ENCODE measurements at regions not wholly inside any gene's neighbourhood (a gene's known extent, or its start where the extent isn't known, plus 50 kb on each side); places are given as distances from the start of the nearest gene placed in this dataset.
"Not testable (repeated sequence)": the region's sequence is repeated elsewhere in the genome, so short reads cannot be mapped to it uniquely, and the experiment has no call there.

GRCh38 chr2:121155502-121156056, 129.4 kb downstream of the TFCP2L1 start:
- Histone ChIP-seq H3K4me3 (no peak overlapping the region), H3K27me3 (ENCODE audit: low read depth) (no peaks in the 10 kb centered on the region), H3K4me1 (no peaks in the 10 kb centered on the region), H3K9me3 (replicated peaks) (peaks cover 21% of the 10 kb centered on the region), H3K36me3 (no peaks in the 10 kb centered on the region), H3K27ac (replicated peaks) (no peak overlapping the region)
- intact Hi-C loops (cut with micrococcal nuclease) = no loop called here
- TF ChIP-seq CTCF (IDR thresholded peaks at IDR 0.05; ENCODE audit: borderline replicate concordance) = no peak
- no peak for DNase-seq

- H3K27me3 ChIP-seq (ENCODE audit: low read depth); intact Hi-C loops (cut with micrococcal nuclease): not testable (repeated sequence)
Observed at GRCh38 chr2:121157481-121157880, 127.5 kb downstream of the TFCP2L1 start.

GRCh38 chr2:121159291-121160071, 125.5 kb downstream of the TFCP2L1 start:
- intact Hi-C loops (cut with micrococcal nuclease) = no loop called here
- no peak for TF ChIP-seq CTCF (IDR thresholded peaks at IDR 0.05; ENCODE audit: borderline replicate concordance)
- Histone ChIP-seq H3K27me3 (ENCODE audit: low read depth) (no peaks in the 10 kb centered on the region), H3K4me1 (no peaks in the 10 kb centered on the region), H3K4me3 (no peak overlapping the region), H3K9me3 (replicated peaks) (peaks cover 34% of the 10 kb centered on the region), H3K27ac (replicated peaks) (no peak overlapping the region), H3K36me3 (no peaks in the 10 kb centered on the region)
- DNase-seq = no peak

More at GRCh38 chr2:121157481-121157880, 127.5 kb downstream of the TFCP2L1 start:
- H3K4me1 ChIP-seq; H3K4me3 ChIP-seq; H3K36me3 ChIP-seq; H3K27ac ChIP-seq (replicated peaks); DNase-seq: not testable (repeated sequence)
- peaks cover 25% of the 10 kb centered on the region for H3K9me3 ChIP-seq (replicated peaks)

- Histone ChIP-seq H3K36me3 (no peaks in the 10 kb centered on the region), H3K4me3 (no peak overlapping the region), H3K27ac (replicated peaks) (no peak overlapping the region), H3K9me3 (replicated peaks) (peaks cover 34% of the 10 kb centered on the region), H3K4me1 (no peaks in the 10 kb centered on the region), H3K27me3 (ENCODE audit: low read depth) (no peaks in the 10 kb centered on the region)
- DNase-seq = no peak
- TF ChIP-seq CTCF (IDR thresholded peaks at IDR 0.05; ENCODE audit: borderline replicate concordance) = no peak
- intact Hi-C loops (cut with micrococcal nuclease) = no loop called here
Observed at GRCh38 chr2:121160366-121160765, 124.6 kb downstream of the TFCP2L1 start.

GRCh38 chr2:121161272-121161671, 123.7 kb downstream of the TFCP2L1 start:
- H3K36me3 ChIP-seq = no peaks in the 10 kb centered on the region

More at GRCh38 chr2:121161272-121161671, 123.7 kb downstream of the TFCP2L1 start:
- no peaks in the 10 kb centered on the region for H3K27me3 ChIP-seq (ENCODE audit: low read depth)
- H3K9me3 ChIP-seq (replicated peaks) = peaks cover 34% of the 10 kb centered on the region
- no peaks in the 10 kb centered on the region for H3K4me1 ChIP-seq
- H3K27ac ChIP-seq (replicated peaks) = no peak overlapping the region
- no peak for TF ChIP-seq CTCF (IDR thresholded peaks at IDR 0.05; ENCODE audit: borderline replicate concordance)
- H3K4me3 ChIP-seq = no peak overlapping the region
- intact Hi-C loops (cut with micrococcal nuclease) = no loop called here
- no peak for DNase-seq

All from left ventricle myocardium inferior (tissue), 1 donor.